ENCODE measurements at regions not wholly inside any gene's neighbourhood (a gene's known extent, or its start where the extent isn't known, plus 50 kb on each side); places are given as distances from the start of the nearest gene placed in this dataset.
"Not testable (repeated sequence)": the region's sequence is repeated elsewhere in the genome, so short reads cannot be mapped to it uniquely, and the experiment has no call there.

- no peak for DNase-seq (ENCODE audit: low spot score)
Observed at GRCh38 chr2:3115301-3116042, 262.1 kb downstream of the EIPR1 start.

GRCh38 chr2:3114406-3115185 is 263.0 kb downstream of the EIPR1 start:
- DNase-seq (ENCODE audit: low spot score) = no peak

- no peak for DNase-seq (ENCODE audit: low spot score)
Observed at GRCh38 chr2:3113769-3114168, 263.8 kb downstream of the EIPR1 start.

GRCh38 chr2:3113122-3113521 is 264.5 kb downstream of the EIPR1 start:
- no peak for DNase-seq (ENCODE audit: low spot score)

GRCh38 chr2:3112553-3112952 is 265.1 kb downstream of the EIPR1 start:
- DNase-seq (ENCODE audit: low spot score) = no peak

- no peak for DNase-seq (ENCODE audit: low spot score)
Observed at GRCh38 chr2:3112131-3112530, 265.5 kb downstream of the EIPR1 start.

GRCh38 chr2:3110994-3111666 is 266.5 kb downstream of the EIPR1 start:
- DNase-seq (ENCODE audit: low spot score) = no peak

GRCh38 chr2:3110555-3110954 is 267.1 kb downstream of the EIPR1 start:
- no peak for DNase-seq (ENCODE audit: low spot score)

GRCh38 chr2:3108710-3109702 is 268.6 kb downstream of the EIPR1 start:
- no peak for DNase-seq (ENCODE audit: low spot score)

- DNase-seq (ENCODE audit: low spot score) = no peak
Observed at GRCh38 chr2:3108105-3108504, 269.5 kb downstream of the EIPR1 start.

- DNase-seq (ENCODE audit: low spot score) = no peak
Observed at GRCh38 chr2:3107567-3107966, 270.1 kb downstream of the EIPR1 start.

- no peak for DNase-seq (ENCODE audit: low spot score)
Observed at GRCh38 chr2:3105814-3106569, 271.6 kb downstream of the EIPR1 start.

GRCh38 chr2:3104958-3105813 is 272.4 kb downstream of the EIPR1 start:
- DNase-seq (ENCODE audit: low spot score) = not testable (repeated sequence)

GRCh38 chr2:3104261-3104660 is 273.4 kb downstream of the EIPR1 start:
- no peak for DNase-seq (ENCODE audit: low spot score)

GRCh38 chr2:3102922-3103569 is 274.6 kb downstream of the EIPR1 start:
- DNase-seq (ENCODE audit: low spot score) = no peak

GRCh38 chr2:3102081-3102921 is 275.3 kb downstream of the EIPR1 start:
- DNase-seq (ENCODE audit: low spot score) = no peak

- no peak for DNase-seq (ENCODE audit: low spot score)
Observed at GRCh38 chr2:3101016-3101942, 276.3 kb downstream of the EIPR1 start.
